GM13976 (cell line): ENCODE measurements at regions not wholly inside any gene's neighbourhood (a gene's known extent, or its start where the extent isn't known, plus 50 kb on each side); places are given as distances from the start of the nearest gene placed in this dataset.

ENCODE experiments used
- DNase-seq: peaks from one replicate; pipeline ENCODE4 v3.0.0; 2012; ENCODE audit warnings: low spot score
- CTCF ChIP-seq: IDR thresholded peaks from 2 replicates; pipeline ENCODE4 v1.5.1; 2012; ENCODE audit warnings: borderline replicate concordance, mild to moderate bottlenecking; ENCODE audit not compliant: insufficient read depth; ENCODE audit errors: extremely low read depth, missing control alignments, control extremely low read depth
- in situ Hi-C: fragments of 300-500 bp; cut with MboI; formaldehyde crosslinking; loops from one replicate; pipeline ENCODE4 v1.12.0; 2022; ENCODE audit warnings: low sequenced_read_pairs, mixed read lengths, inconsistent platforms; ENCODE audit not compliant: unreplicated experiment

GRCh38 chr7:26593896-26594295 is 270.5 kb downstream of the SKAP2 start:
- no peak for TF ChIP-seq CTCF
- in situ Hi-C loops, result no loop called here

GRCh38 chr7:26594553-26594952 is 269.8 kb downstream of the SKAP2 start:
- in situ Hi-C loops, result no loop called here
- TF ChIP-seq CTCF, result no peak
- no peak for DNase-seq

More at GRCh38 chr7:26593896-26594295, 270.5 kb downstream of the SKAP2 start:
- DNase-seq, result no peak

- no peak for TF ChIP-seq CTCF
- DNase-seq, result no peak
- in situ Hi-C loops, result no loop called here
Measured at GRCh38 chr7:26598867-26599266, 265.5 kb downstream of the SKAP2 start.

- in situ Hi-C loops, result no loop called here
- TF ChIP-seq CTCF, result no peak
- no peak for DNase-seq
Measured at GRCh38 chr7:26599982-26600381, 264.4 kb downstream of the SKAP2 start.

GRCh38 chr7:26600411-26600810 is 264.0 kb downstream of the SKAP2 start:
- in situ Hi-C loops, result no loop called here
- no peak for DNase-seq
- no peak for TF ChIP-seq CTCF

GRCh38 chr7:26603631-26604030 is 260.8 kb downstream of the SKAP2 start:
- no peak for DNase-seq
- TF ChIP-seq CTCF, result no peak
- in situ Hi-C loops, result no loop called here

- DNase-seq, result no peak
- no peak for TF ChIP-seq CTCF
- in situ Hi-C loops, result no loop called here
Measured at GRCh38 chr7:26608402-26608801, 256.0 kb downstream of the SKAP2 start.
